ENCODE measurements at regions not wholly inside any gene's neighbourhood (a gene's known extent, or its start where the extent isn't known, plus 50 kb on each side); places are given as distances from the start of the nearest gene placed in this dataset.

DNA sequence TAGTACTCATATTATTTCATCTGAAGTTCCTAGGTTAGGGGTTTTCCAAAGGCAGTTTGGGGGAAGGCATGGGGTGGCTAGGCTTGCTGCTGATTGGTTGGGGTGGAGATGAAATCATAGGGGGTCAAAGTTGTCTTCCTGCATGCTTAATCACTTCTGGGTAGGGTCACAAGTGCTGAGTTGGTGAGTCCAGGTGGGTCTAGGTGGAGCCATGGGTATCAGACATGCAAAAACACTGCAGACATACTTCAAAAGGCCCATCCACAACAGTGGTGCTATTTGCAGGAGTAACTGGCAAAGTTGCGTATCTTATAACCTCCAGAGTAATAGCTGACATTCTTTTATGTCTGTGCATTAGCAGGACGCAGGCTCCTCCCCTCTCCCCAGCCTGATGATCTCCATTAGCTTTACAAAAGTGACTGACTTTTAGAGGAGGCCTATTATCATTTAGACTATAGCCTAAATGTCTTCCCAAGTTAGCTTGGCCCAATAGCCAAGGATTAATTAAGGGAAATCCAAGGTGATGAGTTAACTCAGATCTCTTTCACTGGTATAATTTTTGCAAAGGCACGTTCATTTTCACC, 374.4 kb upstream of the PRMT6 start:
- TF ChIP-seq, protein P1, sequence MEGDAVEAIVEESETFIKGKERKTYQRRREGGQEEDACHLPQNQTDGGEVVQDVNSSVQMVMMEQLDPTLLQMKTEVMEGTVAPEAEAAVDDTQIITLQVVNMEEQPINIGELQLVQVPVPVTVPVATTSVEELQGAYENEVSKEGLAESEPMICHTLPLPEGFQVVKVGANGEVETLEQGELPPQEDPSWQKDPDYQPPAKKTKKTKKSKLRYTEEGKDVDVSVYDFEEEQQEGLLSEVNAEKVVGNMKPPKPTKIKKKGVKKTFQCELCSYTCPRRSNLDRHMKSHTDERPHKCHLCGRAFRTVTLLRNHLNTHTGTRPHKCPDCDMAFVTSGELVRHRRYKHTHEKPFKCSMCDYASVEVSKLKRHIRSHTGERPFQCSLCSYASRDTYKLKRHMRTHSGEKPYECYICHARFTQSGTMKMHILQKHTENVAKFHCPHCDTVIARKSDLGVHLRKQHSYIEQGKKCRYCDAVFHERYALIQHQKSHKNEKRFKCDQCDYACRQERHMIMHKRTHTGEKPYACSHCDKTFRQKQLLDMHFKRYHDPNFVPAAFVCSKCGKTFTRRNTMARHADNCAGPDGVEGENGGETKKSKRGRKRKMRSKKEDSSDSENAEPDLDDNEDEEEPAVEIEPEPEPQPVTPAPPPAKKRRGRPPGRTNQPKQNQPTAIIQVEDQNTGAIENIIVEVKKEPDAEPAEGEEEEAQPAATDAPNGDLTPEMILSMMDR (IDR thresholded peaks at IDR 0.05) = no peak
- TF ChIP-seq, protein P2, sequence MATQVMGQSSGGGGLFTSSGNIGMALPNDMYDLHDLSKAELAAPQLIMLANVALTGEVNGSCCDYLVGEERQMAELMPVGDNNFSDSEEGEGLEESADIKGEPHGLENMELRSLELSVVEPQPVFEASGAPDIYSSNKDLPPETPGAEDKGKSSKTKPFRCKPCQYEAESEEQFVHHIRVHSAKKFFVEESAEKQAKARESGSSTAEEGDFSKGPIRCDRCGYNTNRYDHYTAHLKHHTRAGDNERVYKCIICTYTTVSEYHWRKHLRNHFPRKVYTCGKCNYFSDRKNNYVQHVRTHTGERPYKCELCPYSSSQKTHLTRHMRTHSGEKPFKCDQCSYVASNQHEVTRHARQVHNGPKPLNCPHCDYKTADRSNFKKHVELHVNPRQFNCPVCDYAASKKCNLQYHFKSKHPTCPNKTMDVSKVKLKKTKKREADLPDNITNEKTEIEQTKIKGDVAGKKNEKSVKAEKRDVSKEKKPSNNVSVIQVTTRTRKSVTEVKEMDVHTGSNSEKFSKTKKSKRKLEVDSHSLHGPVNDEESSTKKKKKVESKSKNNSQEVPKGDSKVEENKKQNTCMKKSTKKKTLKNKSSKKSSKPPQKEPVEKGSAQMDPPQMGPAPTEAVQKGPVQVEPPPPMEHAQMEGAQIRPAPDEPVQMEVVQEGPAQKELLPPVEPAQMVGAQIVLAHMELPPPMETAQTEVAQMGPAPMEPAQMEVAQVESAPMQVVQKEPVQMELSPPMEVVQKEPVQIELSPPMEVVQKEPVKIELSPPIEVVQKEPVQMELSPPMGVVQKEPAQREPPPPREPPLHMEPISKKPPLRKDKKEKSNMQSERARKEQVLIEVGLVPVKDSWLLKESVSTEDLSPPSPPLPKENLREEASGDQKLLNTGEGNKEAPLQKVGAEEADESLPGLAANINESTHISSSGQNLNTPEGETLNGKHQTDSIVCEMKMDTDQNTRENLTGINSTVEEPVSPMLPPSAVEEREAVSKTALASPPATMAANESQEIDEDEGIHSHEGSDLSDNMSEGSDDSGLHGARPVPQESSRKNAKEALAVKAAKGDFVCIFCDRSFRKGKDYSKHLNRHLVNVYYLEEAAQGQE (IDR thresholded peaks at IDR 0.05; ENCODE audit: insufficient read depth in 1 of 2, low read depth in 2 of 2, low read length in 1 of 2) = no peak

Measured in Panc1 (cell line).